Hypothalamus (tissue), 51 donors: ENCODE measurements at regions not wholly inside any gene's neighbourhood (a gene's known extent, or its start where the extent isn't known, plus 50 kb on each side); places are given as distances from the start of the nearest gene placed in this dataset.
"Not testable (repeated sequence)": the region's sequence is repeated elsewhere in the genome, so short reads cannot be mapped to it uniquely, and the experiment has no call there.

ENCODE experiments used
- DNase-seq, 51 donors: peaks; one replicate each; lab custom pipeline; 2025; lab: John Stamatoyannopoulos, UW

DNA sequence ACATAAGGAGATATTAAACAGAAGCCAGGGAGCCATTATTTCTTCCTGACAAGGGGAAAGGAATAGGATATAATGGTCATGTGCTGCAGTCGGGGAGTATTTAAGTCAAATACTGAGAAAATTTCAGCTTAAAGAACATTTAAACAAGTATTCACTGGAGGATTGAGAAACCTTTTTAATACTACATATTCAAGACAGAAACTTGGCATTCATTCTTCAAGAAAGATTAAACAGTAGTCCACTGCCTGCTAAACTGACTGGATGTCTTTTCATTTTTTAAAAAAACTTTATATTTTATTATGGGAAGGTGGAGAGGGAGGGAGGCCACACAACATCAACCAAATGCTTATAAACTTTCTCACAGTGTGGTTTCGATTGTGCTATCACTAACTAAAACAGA is 107.4 kb upstream of the CBLB start:
- no peak for DNase-seq

DNA sequence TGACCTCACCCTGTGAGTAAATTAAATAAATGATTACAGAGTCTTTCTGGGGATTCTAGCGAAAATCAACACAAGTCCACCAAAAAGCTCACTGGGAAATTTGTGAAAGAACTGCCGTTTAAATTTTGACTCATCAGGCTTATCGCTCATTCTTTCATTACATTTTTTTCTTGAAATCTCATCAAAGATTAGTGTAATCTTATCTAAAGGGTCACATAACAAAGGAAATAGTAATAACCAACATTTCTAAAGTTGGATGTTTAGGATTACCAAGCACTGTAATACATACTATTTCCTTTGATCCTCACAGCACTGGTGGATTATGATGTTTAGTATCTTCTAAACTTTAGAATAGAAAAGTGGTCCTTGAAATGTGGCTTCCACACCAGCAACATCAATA is 111.1 kb upstream of the CBLB start:
- no peak for DNase-seq

DNA sequence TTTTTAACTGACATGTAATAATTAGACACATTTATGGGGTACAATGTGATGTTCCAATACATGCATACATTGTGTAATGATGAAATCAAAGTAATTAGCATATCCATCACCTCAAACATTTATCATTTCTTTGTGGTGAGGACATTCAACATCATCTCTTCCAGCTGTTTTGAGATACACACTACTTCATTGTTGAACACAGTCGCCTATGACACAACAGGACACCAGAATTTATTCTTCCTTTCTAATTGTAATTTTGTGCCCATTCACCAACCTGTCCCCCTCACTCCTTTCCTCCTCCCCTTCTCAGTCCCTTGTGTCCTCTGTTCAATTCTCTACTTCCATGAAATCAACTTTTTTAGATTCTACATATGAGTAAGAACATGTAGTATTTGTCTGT is 113.4 kb upstream of the CBLB start:
- no peak for DNase-seq

DNA sequence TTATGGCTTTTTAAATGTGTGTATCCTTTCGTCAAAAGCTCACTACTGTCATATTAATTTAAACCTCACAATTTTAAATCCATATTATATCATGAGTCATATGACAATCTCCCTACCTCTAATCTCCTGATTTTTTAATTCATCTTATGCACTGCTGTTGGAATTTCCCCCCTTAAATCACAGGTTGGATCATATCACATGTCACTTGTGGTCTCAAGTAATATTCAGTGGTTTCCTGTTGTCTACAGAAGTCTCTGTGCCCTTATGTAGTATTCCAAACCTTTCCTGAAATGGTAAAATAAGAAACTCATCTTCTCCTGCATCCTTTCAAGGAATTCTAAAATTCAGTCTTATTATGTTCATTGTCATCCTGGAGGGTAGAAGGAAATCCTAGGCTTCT is 116.0 kb upstream of the CBLB start:
- no peak for DNase-seq

DNA sequence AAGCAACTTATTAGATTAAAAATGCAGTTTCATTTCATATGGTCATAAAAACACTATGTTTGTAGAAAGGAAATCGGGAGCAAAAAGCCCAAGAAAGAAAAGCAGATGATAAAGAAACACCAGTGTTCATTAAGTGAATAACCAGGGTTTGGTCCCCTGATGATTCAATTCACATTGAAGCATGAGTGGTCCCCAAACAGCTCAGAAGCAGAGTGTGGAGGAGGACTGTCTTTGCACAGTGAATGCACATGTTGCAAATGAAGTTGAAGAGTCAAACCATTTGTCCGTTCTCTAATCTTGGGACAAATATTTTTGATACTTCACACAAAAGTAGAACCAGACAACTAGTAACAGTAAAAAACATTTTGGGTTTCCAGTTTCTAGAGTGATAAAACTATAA is 117.5 kb upstream of the CBLB start:
- not testable (repeated sequence) for DNase-seq

DNA sequence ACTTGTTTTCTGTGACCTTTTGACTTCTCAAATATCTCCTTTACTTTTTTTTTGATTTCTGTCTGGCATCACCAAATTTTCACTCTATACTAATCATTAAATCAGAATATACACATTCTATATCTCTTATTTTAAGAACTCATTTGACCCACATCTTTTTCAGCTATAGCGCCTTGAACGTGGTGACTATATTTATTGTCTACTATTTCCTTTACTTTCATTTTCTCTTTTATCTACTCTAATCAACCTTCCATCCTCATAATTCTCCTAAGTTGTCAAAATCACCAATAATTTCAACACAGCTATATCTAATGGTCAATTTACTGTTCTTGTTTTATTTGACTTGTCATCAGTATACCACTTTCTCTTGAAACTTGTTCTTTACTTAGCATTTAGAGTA is 119.0 kb upstream of the CBLB start:
- no peak for DNase-seq

DNA sequence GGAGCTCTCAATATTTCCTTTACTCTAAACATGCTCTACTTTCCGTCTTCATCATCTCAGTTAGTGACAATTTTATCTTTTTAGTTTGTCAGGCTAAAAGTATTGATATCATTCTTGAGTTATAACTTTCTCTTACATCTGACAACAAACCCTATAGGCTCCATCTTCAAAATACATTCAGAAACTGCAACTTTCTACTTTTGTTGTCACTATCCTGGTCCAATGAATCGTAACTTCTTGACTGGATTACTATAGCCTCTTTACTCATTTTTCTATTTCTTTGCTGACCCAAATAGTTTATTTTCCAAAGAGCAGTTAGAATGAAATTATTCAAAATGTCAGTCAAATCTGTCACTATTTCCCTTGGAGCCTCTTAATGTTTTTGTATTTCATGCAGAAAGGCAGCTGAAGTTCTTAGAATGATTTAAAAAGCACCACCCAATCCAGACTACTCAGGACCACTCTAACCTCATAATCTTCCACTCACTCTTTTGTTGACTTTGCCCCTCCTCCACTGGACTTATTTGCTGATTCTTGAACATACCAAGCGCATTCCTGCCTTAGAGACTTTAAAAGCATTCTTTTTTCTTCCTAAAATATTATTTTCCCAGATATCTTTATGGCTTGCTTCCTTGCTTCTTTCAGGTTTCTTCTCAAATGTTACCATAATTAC is 119.9 kb upstream of the CBLB start:
- no peak for DNase-seq

DNA sequence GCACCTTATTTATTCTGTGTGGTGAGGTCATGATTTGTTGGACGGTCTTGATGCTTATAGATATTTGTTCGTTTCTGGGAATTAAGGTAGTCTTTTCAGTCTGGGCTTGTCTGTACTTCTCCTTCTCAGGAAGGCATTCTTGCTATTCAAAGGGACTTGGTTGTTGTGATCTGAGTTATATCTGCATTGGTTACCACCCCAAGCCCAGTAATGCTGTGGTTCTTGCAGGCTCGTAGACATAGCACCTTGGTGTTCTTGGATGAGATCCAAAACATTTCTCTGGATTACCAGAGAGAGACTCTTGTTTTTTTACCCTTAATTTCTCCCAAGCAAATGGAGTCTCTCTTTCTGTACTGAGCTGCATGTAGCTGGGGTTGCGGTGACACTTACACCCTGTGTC is 128.0 kb upstream of the CBLB start:
- DNase-seq: no peak

DNA sequence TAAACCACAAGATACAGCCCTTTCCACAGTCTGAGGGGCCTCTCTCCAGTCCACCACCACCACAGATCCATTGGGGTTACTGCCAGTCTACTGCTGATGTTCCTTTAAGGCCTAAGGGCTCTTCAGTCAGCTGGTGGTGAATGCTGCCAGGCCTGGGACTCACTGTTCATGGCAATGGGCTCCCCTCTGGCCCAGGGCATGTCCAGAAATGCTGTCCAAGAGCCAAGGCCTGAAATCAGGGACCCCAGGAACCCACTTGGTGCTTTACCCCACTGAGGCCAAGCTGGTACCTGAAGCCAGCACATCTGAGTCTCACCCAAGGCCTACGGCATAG is 128.6 kb upstream of the CBLB start:
- no peak for DNase-seq

DNA sequence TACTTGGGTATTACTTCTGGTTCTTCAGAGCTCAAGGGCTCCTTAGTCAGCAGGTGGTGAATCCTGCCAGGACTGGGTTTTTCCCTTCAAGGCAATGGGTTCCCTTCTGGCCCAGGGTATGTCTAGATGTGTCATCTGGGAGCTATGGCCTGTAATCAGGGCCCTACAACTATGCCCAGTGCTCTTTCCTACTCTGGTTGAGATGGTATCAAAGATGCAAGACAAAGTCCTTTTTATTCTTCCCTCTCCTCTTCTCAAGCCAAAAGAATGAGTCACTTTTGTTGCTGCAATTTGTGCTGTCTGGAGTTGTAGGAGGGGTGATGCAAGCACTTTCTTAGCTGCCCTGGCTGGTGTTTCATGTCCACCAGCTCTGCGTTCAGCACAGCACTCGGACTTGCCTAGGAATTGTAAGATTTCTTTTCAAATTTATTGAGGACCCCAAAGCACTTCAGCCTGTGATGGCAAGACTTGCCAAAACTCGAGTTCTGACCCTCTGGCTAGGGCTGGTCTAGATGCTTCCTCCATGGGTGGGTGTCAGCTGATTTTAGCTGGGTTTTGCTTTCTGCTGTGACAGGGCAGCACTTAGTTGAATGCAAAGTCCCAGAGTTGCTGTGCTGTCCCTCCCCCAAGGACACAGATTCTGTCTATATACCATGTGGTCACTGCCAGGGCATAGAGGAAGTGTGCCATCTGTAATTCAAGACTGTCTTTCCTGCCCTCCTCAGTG is 129.2 kb upstream of the CBLB start:
- DNase-seq: peak in 1 of 51 donors; percentile 2

DNA sequence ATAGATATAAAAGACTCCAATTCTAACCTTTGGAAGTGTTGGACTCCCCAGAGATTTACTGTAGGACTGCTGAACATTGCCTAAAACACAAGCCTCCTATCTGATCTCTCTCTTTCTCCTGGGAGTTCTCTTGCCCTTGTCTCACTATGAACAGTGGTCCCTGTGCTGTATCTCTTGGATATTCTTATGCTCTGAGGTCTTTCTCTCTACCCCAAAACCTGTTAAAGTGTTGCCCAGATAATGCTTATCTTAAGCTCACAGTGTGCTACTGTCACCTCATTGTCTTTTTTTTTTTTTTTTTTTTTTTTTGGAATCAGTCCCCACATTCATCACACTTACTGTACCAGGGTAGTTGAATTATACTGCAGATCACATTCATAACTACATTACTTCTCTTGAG is 131.0 kb upstream of the CBLB start:
- DNase-seq: no peak

DNA sequence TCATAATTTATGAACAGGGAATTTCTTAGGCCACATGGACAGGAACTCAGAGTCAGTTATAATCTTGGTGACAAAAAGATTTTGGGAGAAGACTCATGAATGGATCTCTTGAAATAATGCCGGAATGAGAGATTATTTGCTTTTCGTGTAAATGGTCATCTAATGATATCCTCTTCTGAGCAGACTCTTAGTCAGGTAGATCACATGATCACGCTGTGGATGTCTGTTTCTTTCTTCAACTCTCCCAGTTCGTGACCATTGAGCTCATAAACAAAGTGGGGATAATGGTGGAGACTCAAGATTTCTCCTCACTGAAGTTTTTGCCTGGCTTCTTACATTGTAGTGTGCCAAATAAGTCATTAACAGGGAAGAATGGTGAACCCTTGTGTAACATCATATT is 133.1 kb upstream of the CBLB start:
- no peak for DNase-seq

DNA sequence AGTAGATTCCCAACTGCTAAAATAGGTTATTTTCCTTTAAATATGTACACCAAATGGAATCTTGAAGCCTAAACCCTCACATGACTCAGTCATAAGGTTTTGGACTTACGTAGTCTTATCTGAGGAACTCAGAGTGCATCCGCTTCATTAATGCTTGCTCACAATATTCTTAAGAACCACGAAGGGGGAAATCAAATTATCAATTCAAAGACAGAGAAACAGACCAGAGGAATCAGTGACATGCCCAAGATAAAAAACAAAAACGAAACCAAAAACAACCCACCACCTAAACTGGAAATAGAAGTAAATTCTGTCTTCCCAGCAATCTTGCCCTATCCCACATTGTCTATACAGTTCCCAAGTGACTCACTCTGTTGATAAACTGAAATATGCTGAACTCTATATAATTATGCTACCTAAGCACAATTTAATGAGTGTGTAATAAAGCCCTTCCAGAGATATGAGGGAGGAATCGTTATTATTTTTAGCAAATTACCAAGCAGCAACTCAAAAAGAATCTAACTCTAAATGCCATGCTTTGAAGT is 135.4 kb upstream of the CBLB start:
- DNase-seq: no peak

DNA sequence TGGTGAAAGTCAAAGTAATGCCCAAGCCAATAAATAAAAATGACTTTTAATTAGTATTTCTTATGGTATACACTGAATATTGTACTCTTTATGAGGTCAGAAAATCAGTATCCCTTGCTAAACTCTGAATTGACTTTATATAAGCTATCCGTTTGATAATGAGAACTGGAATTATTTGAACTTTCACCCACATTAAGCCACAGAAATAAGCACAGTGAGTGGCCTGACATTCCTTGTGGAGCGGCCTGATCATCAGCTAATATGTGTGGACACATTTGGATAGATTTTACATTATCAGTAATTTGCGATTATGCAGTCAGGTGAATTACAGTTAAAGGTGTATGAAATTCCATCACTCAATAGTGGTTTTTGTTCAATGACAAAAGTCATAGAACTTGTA is 136.0 kb upstream of the CBLB start:
- DNase-seq: no peak

DNA sequence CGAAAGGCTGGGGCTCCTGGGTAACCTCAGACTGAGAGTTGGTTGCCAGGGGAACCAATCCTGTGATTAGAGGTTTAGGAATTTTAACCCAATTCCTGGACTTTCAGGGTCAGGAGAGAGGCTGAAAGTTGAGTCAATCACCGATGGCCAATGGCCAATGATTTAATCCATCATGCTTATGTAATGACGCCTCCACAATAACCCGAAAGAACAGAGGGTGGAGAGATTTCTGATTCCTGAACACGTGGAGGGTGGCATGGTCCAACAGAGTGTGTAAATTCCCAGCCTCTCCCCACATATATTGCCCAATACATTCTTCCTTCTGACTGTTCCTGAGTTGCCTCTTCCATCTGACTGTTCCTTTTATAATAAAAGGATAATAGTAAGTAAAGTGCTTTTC is 137.2 kb upstream of the CBLB start:
- DNase-seq: no peak

DNA sequence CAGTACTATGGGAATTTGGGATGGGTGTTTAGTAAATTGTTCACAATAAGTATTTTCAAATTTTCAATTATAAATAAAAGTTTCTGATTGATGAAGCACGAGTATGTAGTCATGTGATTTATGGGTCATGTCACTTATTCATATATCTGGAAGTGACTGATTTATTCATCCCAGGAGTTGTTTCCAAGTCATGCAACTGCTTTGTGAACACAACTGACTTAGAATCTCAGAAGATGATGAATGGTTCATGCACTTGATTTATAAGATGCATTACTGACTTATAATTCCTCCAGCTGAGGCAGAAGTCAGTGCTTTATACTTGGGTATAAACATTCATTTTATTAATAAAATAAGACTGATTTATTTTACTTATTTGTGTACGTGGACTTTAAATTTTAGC is 137.8 kb upstream of the CBLB start:
- DNase-seq: no peak

DNA sequence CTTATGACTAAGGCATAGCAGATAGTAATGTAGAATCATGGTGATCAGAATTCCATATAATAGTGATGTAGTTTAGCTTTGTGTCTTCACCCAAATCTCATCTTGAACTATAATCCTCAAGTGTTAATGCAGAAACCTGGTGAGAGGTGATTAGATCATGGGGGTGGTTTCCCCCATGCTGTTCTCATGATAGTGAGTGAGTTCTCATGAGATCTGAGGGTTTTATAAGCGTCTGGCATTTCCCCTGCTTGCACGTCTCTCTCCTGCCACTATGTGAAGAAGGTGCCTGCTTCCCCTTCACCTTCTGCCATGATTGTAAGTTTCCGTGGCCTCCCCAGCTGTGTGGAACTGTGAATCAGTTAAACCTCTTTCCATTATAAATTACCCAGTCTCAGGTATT is 138.7 kb upstream of the CBLB start:
- no peak for DNase-seq

DNA sequence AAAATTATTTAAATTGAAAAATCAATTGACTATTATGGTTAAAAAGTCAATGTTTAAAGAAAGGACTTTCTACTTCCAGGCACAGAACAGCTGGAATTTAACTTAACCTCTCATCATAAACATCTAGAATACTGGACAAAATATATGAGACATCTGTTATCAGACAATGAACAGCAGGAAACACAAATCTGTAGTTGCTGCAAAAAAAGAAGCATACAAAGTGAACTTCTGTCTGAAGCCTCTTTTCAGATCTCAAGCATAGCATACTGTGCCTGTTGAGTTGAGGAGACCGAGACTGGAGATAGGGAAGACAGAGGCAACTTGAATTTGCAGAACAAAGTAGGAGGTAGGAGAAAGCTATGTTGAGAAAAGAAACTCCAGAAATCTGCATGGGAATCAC is 140.0 kb upstream of the CBLB start:
- DNase-seq: no peak

DNA sequence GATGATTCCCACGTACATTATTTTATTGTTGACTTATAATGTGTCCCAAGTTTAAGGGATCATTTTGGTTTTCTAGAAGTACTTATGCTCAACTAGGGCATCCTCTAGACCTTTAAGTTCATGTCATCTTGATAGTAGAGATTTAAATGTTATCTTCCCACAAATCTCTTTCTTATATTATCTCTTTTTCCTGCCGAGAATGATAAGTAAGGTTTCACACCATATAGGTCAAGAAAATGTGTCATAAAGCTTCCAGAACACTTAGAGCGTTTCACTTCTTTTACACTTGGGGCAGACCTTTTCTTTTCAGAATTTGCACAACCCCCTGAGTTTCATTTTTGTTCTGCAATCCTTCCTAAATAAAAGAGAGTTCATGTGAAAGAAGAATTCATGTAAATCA is 142.0 kb upstream of the CBLB start:
- no peak for DNase-seq

DNA sequence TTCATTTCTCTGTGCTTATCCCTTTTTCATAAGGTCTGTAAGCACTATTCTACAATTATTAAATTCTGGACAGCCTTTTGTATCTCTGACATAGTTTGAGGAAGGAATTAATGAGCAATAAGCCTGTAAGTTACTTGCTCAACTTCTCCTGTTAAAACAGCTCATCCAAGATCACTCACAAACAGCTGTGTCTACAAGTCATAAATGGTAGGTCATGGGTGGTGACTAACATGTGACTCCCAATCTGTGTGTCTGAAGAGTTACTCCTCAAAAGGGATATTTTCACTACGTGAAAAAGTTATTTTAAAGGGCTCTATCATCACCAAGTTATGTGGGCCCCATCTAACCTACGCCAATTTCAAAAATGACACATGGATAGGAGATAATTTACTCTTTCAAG is 145.2 kb upstream of the CBLB start:
- no peak for DNase-seq

DNA sequence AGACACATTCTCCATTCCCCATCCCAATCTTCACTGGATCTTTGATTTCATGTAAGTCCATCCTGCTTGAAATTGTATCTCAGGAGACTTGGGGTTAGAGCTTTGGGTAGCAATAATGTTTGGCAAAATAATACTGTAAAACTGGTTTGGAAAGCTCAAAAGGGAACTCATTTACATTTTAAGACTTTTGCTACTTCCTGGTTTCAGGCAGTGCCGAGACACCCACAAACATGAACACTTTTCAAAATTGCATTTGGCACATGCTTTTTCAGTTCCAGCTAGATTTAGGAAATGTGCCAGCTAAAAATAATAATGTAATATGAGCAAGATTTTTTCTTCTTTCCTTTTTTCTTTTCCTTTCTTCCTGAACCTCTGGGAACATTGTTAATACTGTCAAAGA is 145.7 kb upstream of the CBLB start:
- DNase-seq: no peak

DNA sequence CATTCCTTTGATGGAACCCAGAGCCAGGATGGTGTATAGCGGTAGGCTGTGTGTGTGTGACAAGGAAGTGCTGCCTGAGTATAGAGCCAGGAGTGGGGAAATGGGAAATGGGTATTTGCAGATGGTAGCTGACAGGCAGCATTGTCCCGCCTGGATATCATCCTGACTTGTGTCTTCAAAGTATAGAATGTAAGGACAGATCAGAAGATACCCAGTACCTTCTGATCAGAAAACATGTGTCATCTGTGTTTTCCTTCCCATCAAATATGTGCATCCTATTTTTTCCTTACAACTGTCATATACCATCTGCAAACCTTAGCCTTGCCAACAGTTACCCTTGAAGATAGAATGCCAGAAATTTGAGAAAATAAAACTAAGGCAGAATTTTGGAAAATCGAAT is 146.2 kb upstream of the CBLB start:
- no peak for DNase-seq

DNA sequence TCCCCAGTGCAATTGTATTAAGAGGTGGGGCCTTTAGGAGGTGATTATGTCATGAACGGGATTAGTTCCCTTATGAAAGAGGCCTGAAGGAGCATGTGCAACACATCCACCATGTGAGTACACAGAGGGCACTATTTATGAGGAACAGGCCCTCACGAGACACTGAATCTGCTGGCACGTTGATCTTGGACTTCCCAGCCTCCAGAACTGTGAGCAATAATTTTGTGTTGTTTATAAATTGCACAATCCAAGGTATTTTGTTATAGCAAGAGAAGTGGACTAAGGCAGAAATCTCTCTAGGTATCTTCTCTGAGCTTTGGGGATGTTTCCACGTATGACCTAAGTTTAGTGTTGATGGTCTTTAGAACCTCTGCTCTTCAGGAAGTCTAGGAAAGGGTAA is 149.3 kb upstream of the CBLB start:
- DNase-seq: no peak
